ENCODE measurements at regions not wholly inside any gene's neighbourhood (a gene's known extent, or its start where the extent isn't known, plus 50 kb on each side); places are given as distances from the start of the nearest gene placed in this dataset.

DNA sequence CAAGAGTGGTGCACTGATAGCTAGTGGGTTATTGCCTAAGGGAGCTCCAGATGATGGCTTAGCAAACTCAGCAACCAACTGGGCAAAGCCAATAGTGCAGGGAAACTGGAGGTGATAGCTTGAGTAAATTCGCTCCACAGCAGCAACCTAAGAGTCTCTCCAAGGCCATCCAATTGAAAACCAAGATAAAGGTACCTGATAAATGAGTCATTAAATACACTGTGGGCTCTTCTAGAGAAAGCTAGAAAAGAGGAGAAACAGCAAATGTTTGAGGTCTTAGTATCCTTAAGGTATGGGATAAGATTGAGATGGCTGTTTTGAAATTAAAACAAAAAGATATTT, 197.8 kb upstream of the ERBB4 start:
- Histone ChIP-seq H3K36me3 (ENCODE audit: control insufficient read depth in 2 of 2, extremely low read depth in 1 of 2, insufficient read depth in 2 of 2, low read length in 2 of 2) (no peaks in the 10 kb centered on the region), H3K9me3 (replicated peaks; ENCODE audit: control insufficient read depth, insufficient read depth, low read length) (no peaks in the 10 kb centered on the region), H4K20me1 (replicated peaks; ENCODE audit: control insufficient read depth, extremely low read depth, insufficient read depth, low read length) (no peaks in the 10 kb centered on the region), H3K79me2 (ENCODE audit: control insufficient read depth, insufficient read depth, low read length) (no peaks in the 10 kb centered on the region), H3K9ac (replicated peaks; ENCODE audit: extremely low read depth, insufficient read depth, low read length) (no peak overlapping the region), H3K4me3 (replicated peaks in 1 of 3; ENCODE audit: insufficient read depth in 1 of 3, low read depth in 1 of 3, low read length in 3 of 3) (no peak overlapping the region), H3K27ac (ENCODE audit: insufficient read depth, low read depth, low read length) (no peak overlapping the region), H3K9me1 (replicated peaks; ENCODE audit: control insufficient read depth, extremely low read depth, insufficient read depth, low read length) (no peaks in the 10 kb centered on the region), H3K4me1 (ENCODE audit: control insufficient read depth, extremely low read depth, insufficient read depth, low read length) (no peaks in the 10 kb centered on the region), H3K4me2 (ENCODE audit: insufficient read depth, low read length) (no peak overlapping the region), H2AFZ (ENCODE audit: low read depth, low read length) (no peak overlapping the region), H3K27me3 (ENCODE audit: control insufficient read depth in 2 of 2, insufficient read depth in 2 of 2, low read length in 2 of 2) (no peaks in the 10 kb centered on the region)
- TF ChIP-seq GATA2 (IDR thresholded peaks at IDR 0.05; ENCODE audit: insufficient read depth, insufficient read length, low read depth, low read length) = no peak
- TF ChIP-seq JUN (IDR thresholded peaks at IDR 0.05; ENCODE audit: borderline replicate concordance, insufficient read depth, insufficient read length, low read depth) = no peak
- no peak for TF ChIP-seq POLR2AphosphoS5 (IDR thresholded peaks at IDR 0.05; ENCODE audit: insufficient read depth, low read depth, low read length)
- no peak for TF ChIP-seq MYC (IDR thresholded peaks at IDR 0.05; ENCODE audit: low read depth, low read length)
- TF ChIP-seq, protein P1, sequence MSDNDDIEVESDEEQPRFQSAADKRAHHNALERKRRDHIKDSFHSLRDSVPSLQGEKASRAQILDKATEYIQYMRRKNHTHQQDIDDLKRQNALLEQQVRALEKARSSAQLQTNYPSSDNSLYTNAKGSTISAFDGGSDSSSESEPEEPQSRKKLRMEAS (IDR thresholded peaks at IDR 0.05; ENCODE audit: insufficient read depth, insufficient read length) = no peak
- TF ChIP-seq FOS (IDR thresholded peaks at IDR 0.05; ENCODE audit: borderline replicate concordance, insufficient read depth, low read length) = no peak
- TF ChIP-seq POLR2A (IDR thresholded peaks at IDR 0.05; ENCODE audit: low read depth, low read length) = no peak
- TF ChIP-seq, protein P2, sequence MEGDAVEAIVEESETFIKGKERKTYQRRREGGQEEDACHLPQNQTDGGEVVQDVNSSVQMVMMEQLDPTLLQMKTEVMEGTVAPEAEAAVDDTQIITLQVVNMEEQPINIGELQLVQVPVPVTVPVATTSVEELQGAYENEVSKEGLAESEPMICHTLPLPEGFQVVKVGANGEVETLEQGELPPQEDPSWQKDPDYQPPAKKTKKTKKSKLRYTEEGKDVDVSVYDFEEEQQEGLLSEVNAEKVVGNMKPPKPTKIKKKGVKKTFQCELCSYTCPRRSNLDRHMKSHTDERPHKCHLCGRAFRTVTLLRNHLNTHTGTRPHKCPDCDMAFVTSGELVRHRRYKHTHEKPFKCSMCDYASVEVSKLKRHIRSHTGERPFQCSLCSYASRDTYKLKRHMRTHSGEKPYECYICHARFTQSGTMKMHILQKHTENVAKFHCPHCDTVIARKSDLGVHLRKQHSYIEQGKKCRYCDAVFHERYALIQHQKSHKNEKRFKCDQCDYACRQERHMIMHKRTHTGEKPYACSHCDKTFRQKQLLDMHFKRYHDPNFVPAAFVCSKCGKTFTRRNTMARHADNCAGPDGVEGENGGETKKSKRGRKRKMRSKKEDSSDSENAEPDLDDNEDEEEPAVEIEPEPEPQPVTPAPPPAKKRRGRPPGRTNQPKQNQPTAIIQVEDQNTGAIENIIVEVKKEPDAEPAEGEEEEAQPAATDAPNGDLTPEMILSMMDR (IDR thresholded peaks at IDR 0.05; ENCODE audit: extremely low read depth in 1 of 2, insufficient read depth in 1 of 2, low read depth in 1 of 2, low read length in 2 of 2) = no peak
- TF ChIP-seq EZH2 (IDR thresholded peaks at IDR 0.05; ENCODE audit: borderline replicate concordance, low read depth, low read length, severe bottlenecking) = no peak
- CTCF ChIA-PET = no interaction called here
- POLR2A ChIA-PET = no interaction called here
- DNase-seq (ENCODE audit: low read depth, low spot score) (no peak), FAIRE-seq (no peak)
- no TSS peak for BruUV-seq (replicated peaks)
- intact Hi-C loops (cut with micrococcal nuclease) (no loop called here), dilution Hi-C loops (cut with MboI; ENCODE audit: extremely low pct_ligation_motif_present, low sequenced_read_pairs) (no loop called here)
